ENCODE measurements at regions not wholly inside any gene's neighbourhood (a gene's known extent, or its start where the extent isn't known, plus 50 kb on each side); places are given as distances from the start of the nearest gene placed in this dataset.
"Not testable (repeated sequence)": the region's sequence is repeated elsewhere in the genome, so short reads cannot be mapped to it uniquely, and the experiment has no call there.

DNA sequence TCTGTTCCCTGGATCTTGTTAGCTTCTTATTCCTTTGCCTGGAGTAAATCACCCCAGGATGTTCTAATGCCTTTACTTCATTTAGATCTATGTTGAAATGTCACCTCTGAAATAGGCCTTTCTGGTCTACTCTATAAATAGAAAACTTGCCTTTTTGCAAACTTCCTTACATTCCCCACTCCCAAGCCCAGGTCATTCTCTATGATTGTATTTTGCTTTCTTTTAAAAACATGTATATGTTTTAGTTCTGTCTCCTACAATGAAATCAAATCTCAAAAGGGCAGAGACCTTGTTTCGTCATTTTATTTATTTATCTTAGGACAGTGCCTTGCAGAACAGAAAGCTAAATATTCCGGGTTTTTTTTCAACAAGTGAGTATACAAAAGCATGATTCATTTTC is 1657.7 kb upstream of the C9orf72 start:
- no peak for DNase-seq (ENCODE audit: extremely low read depth, low read depth)
- TF ChIP-seq, protein P1, sequence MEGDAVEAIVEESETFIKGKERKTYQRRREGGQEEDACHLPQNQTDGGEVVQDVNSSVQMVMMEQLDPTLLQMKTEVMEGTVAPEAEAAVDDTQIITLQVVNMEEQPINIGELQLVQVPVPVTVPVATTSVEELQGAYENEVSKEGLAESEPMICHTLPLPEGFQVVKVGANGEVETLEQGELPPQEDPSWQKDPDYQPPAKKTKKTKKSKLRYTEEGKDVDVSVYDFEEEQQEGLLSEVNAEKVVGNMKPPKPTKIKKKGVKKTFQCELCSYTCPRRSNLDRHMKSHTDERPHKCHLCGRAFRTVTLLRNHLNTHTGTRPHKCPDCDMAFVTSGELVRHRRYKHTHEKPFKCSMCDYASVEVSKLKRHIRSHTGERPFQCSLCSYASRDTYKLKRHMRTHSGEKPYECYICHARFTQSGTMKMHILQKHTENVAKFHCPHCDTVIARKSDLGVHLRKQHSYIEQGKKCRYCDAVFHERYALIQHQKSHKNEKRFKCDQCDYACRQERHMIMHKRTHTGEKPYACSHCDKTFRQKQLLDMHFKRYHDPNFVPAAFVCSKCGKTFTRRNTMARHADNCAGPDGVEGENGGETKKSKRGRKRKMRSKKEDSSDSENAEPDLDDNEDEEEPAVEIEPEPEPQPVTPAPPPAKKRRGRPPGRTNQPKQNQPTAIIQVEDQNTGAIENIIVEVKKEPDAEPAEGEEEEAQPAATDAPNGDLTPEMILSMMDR (IDR thresholded peaks at IDR 0.05; ENCODE audit: low read depth, low read length): no peak

- no peak for DNase-seq (ENCODE audit: extremely low read depth, low read depth)
These were observed 1659.9 kb upstream of the C9orf72 start for GRCh38 chr9:29233193-29233592.

DNA sequence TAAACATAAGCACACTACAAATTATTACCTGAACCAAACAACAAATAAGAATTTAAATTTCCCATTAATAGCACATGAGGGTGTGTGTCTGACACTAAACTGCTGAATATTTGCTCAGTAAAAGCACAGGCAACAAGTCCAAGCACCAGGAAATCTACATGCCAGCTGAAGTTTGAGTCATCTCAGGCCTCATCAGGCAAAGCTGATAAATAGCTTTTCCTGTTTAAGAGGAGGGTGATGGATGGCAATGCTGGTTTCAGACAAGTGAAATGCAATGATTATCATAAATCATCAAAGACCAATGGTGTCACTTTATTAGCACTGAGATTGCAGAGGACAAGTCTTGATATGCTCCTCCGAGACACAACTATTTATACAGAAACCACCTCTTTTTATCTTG is 1668.0 kb upstream of the C9orf72 start:
- DNase-seq (ENCODE audit: extremely low read depth, low read depth): no peak
- TF ChIP-seq, protein P1 (IDR thresholded peaks at IDR 0.05; ENCODE audit: low read depth, low read length): no peak

More at GRCh38 chr9:29233193-29233592, 1659.9 kb upstream of the C9orf72 start:
- TF ChIP-seq, protein P1 (IDR thresholded peaks at IDR 0.05; ENCODE audit: low read depth, low read length): no peak

DNA sequence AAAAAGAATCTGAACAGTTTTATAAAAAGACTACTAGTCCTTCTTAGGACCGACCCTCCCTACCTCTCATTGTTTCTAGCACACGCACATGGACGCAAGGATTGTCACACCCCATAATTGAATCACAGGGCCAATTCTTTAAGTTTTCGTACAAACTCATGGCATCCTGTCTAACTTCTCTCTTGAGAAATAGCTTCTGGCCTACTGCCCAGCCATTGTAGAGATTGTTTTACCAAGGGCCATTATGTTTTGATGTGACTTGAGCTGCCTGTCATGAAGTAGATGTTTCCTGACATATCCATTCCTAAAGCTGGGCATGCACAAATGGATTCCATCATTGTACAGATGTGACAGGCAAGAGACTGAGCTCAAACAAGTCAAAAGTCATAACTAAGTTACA is 1672.1 kb upstream of the C9orf72 start:
- no peak for DNase-seq (ENCODE audit: extremely low read depth, low read depth)
- TF ChIP-seq, protein P1 (IDR thresholded peaks at IDR 0.05; ENCODE audit: low read depth, low read length): no peak

GRCh38 chr9:29270400-29270799 is 1697.1 kb upstream of the C9orf72 start:
- not testable (repeated sequence) for DNase-seq (ENCODE audit: extremely low read depth, low read depth)

- DNase-seq (ENCODE audit: extremely low read depth, low read depth): no peak
- TF ChIP-seq, protein P1 (IDR thresholded peaks at IDR 0.05; ENCODE audit: low read depth, low read length): no peak
These were observed 1708.8 kb upstream of the C9orf72 start for GRCh38 chr9:29282121-29282520.

DNA sequence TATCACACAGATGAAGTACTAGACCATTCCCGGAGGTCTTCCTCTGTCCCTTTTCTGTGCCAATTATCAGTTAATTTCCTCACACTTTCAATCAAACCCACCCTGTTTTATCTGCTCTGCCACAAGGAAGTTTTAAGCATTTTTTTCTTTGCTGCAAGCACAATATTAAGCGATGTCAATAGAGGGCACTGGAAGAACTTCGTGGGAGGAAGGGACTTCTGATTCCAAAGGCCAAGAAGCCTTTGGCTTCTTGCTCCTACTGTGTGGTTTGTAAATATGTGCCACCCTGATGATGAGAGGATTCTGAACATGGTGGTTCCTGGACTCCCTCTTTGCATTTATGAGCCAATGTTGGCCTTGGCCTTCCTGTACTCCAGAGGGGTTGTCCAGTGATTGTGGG is 1712.5 kb upstream of the C9orf72 start:
- DNase-seq (ENCODE audit: extremely low read depth, low read depth): no peak
- TF ChIP-seq, protein P1 (IDR thresholded peaks at IDR 0.05; ENCODE audit: low read depth, low read length): no peak

- no peak for DNase-seq (ENCODE audit: extremely low read depth, low read depth)
- TF ChIP-seq, protein P1 (IDR thresholded peaks at IDR 0.05; ENCODE audit: low read depth, low read length): no peak
These were observed 1716.1 kb upstream of the C9orf72 start for GRCh38 chr9:29289365-29289764.

Data from AG09319 (cell line).